Stimulated activated CD8-positive, alpha-beta memory T cell treated with anti-CD3 and anti-CD28 coated beads, Interleukin-12 subunit alpha, Interleukin-12 subunit beta, amount 100 ng/mL, for 24 hours (primary cell): ENCODE measurements at regions not wholly inside any gene's neighbourhood (a gene's known extent, or its start where the extent isn't known, plus 50 kb on each side); places are given as distances from the start of the nearest gene placed in this dataset.

Source experiments
- DNase-seq: peaks from one replicate; pipeline ENCODE4 v3.0.0-alpha.2; 2020; ENCODE audit errors: extremely low read depth

DNA sequence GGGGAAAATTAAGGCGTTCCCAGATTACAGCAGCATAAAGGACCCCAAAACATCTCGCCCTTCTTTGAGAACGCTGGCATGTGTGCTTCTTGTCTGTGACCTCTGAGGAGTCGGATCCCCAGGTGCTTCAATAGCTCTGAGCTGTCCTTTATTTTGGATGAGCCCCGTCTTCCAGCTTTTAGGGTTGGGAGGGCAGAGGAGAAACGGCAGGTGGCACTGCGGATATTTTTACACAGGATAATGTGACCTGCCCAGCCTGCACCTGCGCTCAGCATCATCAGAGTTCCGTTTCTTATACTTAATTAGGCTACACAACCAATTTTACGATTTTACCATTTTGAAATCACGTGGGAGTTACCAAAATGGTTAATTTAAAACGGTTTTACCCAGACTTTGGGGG, 147.7 kb upstream of the RPS6KA2 start:
- DNase-seq = no peak

DNA sequence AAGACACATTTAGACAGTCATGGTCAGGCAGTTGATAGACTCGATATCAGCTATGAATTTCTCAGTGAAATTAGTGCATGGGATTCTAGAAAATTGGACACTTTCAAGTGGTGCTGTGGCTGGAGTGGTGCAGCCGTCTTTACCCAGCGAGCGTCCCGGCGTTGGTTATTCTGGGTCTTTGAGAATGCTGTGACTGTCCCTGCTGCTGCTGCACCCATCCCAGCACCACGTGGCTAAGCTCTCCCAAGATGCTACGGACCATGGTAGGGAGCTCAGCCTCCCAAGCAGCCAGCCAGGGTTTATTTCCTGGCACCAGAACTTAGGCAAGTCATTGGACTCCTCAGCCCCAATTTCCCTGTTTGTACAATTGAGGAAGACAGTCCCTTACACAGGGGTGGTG, 147.2 kb upstream of the RPS6KA2 start:
- no peak for DNase-seq

DNA sequence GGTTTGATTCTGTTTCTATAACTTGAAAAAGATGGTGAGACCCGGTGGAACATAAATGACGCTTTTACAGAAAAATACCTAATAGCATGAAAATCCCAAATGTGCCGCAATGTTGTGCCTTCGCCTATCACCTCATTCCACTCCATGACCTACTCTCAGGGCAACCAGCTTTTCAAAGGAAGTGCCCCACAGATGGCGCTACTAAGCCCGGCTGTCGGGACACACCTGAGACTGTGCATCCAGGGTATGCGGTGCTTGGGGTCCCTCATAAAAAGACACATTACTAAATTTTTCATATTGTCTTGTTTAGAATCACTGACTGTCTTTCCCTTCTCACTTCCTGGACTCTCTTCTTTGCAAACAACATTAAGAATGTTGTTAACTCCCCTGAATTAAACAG, 145.5 kb upstream of the RPS6KA2 start:
- DNase-seq = no peak

DNA sequence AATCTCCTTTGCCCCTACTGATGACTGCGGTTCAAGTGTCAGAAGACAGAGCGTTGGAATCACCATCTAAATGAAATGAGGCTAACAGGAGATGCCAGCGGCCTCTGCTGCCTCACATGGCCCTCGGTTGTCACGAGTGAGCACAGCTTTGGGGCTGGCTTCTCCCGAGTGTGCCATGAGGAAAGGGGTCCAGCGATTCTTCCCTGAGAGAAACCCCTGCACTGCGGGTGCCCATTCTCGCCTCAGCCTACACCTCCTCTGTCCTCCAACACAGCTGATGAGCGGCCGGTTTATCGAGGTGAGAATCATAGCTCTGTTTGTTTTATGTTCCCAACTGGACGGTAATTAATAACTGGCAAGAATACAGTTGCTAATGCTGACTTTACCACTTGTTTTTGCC, 144.7 kb upstream of the RPS6KA2 start:
- no peak for DNase-seq

DNA sequence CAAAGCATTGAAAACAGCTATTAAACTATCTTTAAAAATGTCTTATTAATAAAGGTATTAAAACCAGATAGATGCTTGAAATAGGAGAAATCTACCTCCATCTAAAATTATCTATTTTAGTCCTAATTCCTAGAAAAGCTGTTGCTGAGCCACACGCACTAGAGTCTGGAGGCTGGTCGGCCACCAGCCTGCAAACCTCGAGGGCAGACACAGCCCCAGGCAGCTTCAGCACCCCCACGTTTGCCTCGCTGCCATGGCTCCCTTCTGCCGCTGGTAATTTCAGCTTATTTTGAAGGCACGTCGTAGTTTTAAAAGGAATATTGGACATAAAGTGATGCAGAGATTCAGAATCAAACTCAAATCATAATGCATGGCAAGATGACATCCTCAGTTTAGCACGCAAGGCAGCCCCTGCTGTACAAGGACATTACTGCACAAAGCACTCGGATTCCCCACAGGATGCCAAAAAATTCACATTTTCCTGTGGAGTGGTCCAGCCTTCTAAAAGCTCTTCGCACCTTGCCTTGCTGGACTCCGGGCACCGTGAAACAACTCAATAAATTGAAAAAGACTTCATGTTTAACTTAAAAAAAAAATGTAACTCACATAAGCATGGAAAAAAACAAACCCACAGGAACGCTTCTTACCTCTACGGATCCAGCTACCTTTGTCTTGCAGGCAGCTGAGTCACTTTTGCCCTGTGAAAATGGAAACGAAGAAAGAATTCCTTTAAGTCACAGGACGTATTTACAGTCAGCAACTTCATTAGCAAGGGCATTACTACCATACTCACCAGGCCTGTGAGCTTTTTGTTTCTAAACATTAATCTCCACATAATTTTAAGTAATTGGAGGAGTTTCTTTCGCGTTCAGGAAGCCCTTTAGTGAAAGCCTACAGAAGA, 143.4 kb upstream of the RPS6KA2 start:
- DNase-seq = no peak

DNA sequence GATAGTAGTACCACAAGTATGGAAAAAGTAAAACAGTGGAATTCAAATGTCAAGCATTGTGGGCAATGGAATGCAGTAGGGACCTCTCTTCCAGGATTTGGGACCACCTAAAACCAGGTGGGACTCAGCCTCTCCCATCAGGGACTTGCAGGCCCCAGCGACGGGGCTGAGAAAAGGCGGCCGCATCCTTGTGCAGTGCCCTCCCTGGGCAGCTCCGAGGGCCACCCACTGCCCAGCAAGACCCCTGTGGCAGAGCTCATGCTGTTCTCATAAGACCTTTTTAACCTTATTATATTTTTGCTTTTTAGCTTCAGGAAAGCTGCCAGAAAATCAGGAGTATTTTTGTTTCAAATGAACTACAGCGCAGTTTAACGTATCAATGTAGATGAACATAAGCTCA, 142.6 kb upstream of the RPS6KA2 start:
- no peak for DNase-seq

DNA sequence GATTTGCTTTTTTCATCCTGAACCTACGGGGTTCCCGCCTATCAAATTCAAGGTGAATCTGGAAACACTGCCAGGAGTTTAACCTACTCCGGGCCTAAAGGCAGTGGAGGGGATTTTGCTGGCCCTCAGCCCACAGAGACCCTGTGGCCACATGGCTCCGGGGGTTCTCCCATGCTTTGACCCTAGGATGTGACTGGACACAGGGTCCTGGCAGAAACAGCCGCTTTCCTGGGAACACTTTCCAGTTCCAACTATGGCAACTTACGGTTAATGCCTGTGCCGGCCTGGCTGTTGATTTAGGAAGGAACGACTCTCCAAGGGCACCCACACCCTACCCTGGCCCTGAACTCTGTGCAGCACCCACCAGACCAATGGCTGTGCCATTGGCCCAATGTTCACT, 141.7 kb upstream of the RPS6KA2 start:
- no peak for DNase-seq

DNA sequence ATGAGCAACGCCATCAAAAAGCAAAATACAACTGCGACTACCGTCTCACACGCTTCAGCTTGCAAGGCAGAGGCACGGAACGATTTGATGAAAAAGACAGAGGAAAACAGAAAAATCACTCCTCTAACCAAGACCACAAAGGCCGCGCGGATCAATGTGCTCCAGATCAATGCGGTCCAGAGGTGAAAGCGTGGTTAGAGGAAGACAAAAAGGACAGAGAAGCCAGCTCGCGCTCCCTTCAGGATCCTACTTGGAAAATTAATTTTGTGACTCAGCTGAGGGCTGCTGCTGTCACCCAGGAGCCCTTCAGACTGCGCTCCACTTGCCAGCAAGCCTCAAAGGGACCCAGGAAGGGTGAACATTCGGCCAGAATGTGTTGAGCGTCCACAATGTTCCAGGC, 140.2 kb upstream of the RPS6KA2 start:
- no peak for DNase-seq

DNA sequence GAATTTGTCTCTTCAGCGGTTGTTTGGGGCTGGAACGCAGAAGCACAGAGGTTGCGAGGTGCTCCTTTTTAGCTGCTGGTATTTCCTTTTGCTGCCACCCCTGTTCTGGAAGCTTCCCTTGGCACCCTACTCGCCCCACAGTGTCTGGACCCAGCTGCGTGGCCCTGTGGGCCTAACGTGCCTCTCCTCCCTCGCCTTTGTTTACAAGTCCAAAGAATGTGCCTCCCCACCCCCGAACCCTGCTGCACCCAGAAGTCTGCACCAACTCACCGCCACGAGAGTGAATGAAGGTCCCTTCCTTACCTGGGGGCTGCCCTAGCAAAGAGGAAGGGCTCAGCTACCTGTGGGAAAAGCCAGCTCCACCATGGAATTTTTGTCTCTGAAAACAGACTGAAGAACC, 139.7 kb upstream of the RPS6KA2 start:
- no peak for DNase-seq

DNA sequence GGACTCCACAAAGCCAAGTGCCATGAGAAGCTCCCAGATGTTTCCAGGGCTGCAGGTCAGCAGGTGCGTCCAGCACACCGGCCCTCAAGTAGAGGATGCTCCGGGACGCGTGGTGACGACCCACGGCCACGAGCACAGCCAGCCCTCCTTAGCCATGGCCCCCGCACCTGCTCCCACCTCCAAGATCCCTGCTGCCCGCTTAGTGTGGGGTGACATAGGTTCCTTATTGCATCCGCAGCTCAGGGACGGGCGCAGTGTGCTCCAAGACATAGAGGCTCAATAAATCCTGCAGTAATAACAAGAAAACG, 138.1 kb upstream of the RPS6KA2 start:
- DNase-seq = no peak

DNA sequence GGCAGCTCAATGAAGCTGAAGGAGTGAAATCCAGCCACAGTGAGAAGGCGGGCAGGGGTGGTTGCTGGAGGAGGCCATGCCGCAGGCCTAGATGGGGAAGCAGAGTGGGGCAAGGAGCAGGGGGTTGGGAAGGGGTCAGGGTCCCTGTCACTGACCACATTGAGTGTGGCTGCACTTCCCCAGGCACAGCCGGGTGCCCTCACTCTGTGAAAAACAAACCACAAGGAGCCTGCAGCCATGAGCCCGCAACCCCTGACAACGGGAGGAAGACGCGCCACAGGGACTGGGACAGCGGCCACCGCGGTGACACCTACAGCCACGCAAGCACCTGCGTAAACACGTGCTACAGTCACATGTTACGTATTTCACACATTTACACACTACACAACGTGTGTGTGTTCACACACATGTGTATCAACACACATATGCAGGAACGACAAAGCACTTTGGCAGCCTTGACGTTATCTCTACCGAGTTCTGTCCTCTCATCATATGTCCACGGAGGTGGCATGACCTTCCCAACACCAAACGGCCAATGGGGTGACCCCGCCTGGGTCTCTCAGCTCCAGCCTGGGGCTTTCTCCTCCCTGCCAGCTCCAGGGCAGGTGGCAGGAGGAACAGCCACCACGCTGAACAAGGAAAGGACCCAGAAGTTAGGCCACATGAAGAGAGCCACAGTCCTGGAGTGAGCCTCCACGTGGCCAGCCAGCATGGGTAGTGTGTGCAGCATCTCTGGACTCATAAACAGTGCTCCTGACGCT, 137.6 kb upstream of the RPS6KA2 start:
- no peak for DNase-seq

DNA sequence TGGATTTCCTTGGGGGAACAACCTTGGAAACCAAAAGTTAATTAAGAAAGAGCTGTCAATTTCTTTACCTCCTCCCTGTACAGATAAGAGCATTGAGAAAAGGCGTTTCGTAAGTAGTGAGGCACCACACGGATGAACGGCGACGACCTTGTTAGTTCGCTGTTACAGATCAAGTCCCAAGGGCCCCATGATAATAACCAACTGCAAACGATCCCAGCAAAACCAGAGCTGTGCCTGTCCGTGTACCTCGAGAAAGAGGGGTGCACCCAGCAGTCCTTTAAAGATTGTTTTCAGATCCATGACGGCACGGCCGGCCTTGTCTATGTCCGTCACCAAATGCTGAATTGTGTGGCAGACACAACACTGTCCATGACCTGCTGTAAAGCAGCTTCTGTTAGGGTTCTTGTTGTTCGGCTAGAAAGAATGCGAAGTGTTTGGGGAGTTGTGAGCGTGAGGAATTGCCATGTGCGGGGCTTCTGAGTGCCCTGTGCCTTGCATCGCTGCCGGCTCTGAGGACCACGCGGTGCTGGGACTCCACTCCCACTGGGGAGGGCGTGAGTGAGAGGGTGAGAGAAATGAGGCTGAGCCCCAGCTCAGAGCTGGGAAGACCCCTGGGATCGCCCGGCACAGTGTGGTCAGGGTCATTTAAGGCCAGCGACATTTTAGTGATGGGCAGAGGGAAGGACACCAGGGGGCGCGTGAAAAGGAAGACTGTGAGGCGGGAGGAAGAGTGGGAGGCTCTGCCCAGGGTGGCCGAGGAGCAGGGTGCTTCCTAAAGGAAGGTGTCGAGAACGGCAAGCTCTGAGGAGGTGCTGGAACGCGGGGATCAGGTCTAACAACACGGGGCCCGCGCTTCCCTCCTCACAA, 136.8 kb upstream of the RPS6KA2 start:
- no peak for DNase-seq

DNA sequence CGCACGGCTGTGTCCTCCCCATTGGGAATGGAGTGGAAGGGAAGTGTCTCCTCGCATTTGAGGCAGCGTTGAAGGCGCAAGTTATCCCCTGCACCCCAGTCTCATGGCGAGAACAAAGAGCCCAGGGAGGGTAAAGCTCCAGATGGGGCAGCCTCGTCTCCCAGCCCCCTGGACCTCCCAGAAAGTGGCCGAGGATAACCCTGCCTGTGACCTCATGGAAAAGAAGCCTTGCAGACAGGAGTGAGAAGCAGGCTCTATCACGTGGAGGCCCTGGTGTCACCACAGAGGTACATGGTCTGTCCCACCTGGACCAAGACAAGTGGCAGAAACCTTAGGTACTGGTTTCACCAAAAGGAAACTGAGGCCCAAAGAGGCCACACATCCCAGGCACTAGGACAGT, 134.8 kb upstream of the RPS6KA2 start:
- no peak for DNase-seq

DNA sequence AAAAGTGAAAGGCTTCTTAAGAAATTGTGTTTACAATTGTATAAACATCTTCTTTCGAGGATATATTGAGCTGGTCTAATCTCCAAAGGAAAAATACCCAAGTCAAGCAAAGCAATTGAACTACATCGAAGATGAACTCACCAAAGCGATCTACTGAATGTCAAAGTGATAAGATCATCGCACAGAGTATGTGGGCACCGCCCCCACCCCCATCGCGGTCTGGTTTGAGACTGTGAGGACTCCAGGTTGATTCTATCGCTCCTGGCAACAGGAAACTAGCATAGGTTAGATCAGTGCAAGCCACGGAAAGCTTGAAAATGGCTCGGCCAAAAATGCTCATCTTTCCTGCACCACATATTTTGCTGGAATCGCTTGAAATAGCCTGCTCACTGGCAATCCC, 133.2 kb upstream of the RPS6KA2 start:
- peak; percentile 21 for DNase-seq

DNA sequence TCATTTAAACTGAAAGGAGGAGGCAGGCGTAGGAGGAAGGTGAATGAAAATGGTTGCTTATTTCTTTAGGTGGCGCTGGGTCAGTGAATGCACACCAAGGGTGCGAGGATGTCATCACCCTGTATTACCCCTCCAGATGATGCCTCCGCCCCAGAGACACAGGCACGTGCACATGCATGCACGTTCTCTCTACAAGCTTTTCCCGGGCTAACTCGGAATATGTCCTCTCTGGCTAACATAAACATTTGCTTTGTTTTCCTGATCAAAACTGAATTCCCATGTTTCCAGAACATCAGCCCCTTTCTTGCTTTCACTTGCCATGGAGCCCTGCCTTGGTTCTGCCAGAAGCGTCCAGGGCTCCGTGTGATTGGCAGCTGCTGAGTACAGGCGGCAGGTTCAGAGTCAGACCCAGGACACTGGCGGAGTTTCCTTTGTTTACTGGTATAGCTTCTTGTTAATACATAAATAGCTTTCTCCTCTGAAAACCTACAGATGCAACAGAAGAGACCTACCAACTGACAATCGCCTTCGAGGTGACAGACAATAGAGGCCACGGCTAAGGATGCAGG, 131.2 kb upstream of the RPS6KA2 start:
- DNase-seq = no peak

DNA sequence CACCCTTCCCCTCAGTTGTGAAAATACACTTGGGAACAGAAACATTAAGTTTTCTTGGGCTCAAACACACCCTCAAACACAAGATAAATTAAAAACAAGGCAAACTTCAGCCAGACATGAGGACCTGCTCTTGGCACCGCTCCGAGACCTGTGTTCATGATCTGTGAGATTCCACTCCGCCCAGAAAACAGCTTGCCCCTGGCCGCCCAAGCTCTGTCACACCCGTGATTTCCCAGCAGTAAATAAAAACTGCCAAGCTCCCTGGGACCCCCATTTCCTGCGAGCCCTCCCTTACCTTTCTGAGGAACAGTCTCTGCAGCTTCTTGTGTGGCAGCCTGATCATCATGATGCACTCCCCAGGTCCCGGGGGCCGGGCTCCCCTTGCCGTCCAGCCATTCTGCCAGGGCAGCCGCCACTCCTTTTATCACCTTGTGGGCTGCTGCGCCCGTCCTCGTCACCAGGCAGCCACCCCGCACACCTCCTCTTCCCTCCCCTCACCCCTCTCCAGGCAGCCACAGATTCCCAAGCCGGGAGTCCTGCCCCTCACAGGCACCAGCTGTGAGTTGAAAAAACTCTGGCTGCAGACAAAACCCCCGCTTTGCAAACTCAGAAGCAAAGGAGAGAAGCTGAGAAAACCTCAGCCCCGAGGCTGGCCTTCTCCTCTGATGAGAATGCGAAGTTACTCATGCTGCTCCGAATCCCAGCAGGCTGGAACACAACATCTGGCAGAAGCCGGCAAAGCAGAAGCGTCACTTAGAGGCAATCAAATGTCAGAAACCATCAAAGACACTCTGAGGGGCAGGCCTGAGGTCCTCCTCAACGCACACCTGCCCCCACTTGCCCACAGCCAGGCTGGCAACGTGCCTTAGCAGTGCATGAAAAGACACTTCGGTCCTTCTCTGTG, 130.4 kb upstream of the RPS6KA2 start:
- no peak for DNase-seq

DNA sequence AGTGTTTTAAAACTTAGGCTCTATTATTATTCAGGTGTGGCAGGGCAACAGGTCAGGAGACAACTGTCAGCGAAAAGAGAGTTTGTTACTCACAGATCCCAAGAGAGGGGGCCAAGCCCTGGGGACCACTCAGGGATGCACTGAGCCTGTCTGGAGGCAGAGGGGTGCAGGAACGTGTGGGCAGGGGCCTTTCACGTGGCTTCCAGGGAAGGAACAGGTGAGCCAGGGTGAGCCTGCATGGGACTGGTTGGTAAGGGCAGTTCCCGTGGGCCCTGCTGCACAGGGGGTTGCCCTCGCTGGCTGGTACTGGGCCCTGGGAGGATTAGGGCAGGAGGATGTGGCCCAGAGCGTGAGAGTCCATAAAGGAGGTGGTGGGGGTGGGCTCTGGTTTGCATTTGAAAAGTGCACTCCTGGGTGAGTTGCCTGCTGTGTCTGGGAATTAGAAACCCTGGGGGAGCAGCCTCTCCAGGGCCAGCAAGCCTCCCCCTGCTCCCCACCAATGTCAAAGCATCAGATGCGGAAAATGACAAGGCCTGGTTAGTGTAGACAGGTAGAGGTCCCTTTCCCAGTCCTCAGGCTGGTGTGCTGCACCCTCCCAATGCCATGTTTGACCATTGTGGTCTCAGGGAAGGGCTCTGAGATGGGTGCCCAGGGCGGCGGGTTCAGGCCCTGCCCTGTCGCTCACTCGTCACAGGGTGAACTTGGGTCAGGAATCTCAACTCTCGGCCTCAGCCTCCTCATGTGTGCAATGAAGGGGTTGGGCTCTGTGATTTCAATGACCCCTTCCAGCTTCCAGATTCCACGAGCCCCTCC, 127.4 kb upstream of the RPS6KA2 start:
- DNase-seq = no peak

DNA sequence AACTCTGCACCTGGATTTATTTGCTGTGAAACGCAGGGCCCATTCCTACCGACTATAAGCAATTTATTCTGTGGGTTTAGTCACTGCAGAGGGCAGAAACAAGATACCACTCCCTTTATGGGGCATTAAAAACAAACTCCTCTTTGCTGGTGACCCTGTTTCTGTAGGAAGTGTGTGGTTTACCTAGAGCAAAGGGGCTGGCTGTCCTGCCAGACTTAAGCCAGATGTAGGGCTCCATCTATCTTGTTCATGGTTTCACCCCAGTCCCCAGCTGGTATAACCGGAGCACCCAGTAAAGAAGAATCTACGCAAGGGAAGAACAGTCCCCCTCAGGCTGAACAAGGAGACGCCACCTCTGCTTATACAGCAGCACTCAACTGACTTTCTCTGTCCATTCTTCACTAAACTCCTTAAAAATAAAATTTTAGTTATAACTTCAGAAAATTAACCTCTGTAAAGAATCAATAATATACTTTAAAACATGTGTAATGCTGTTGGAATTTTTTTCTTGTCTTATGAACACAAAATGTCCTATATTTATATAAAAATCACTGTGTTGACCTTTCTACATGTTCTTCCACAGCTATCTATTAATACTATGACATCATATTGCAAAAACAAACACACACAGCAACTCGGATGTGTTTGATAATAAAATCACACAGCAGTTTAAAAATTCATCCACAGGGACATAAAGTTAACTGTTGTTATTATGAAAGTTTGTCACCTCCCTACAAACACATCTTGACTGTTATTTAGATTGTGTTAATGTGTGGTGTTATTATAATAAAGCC, 126.1 kb upstream of the RPS6KA2 start:
- DNase-seq = no peak

DNA sequence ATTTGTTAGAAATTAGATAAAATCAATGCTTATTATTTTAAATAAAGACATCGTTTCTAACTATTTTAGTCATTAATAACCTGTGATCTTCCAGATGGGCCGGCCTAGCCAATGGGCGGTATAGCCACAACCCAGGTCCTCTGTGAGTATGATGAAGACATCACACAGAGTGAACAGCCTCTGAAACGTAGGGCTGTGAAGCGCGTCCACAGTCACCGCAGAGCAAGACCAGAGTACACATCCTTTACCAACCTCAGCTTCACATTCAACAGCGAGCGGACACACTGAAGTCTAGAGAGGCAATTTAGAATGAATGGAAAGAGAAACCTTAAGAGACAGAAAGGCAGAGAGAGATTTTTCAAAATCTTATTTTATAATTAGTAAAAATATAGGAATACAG, 125.0 kb upstream of the RPS6KA2 start:
- DNase-seq = no peak
